ENCODE measurements at regions not wholly inside any gene's neighbourhood (a gene's known extent, or its start where the extent isn't known, plus 50 kb on each side); places are given as distances from the start of the nearest gene placed in this dataset.
"Not testable (repeated sequence)": the region's sequence is repeated elsewhere in the genome, so short reads cannot be mapped to it uniquely, and the experiment has no call there.

DNA sequence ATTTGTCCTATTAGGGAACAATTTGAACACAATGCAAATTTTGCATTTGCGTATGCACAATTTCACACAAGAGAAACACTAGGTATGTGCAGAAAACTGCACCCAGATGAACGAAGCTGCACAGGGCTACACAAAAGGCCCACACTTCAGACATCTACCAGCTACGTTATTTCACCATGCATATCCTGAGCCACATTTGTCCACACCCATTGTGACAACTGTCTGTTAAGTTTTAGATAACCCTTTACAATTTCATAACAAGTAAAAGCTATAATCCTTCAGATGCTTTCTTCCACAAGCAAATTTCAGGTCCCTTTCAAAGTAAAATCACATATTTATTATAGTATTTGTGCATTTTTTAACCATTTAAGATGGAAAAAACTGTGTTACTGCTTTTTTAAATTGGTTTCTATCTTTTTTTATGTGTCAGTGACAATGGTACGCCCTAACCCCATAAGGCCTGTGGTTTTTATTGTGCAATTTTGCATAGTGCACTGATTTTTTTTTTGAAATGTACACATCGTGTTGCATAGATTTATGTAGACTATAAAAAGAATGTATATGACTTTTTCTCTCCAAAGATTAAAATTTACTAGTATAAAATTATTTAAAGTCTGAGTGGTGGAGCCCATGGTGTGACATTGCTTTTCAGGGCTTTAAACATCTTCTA lies 87.8 kb upstream of the BTG1 start:
- no peak overlapping the region for H3K4me3 ChIP-seq
- no peak overlapping the region for H3K27ac ChIP-seq (ENCODE audit: low read depth)
- Mint-ChIP-seq H3K27ac (no peak overlapping the region), H3K36me3 (ENCODE audit: low read depth) (no peaks in the 10 kb centered on the region), H3K27me3 (ENCODE audit: insufficient read depth, low read depth, poor library complexity) (peaks cover 2% of the 10 kb centered on the region), H3K4me1 (no peaks in the 10 kb centered on the region), H3K9me3 (no peaks in the 10 kb centered on the region), H3K4me3 (no peak overlapping the region)
- no peak for TF ChIP-seq POLR2AphosphoS5 (IDR thresholded peaks at IDR 0.05; ENCODE audit: low read depth)
- TF ChIP-seq JUNB (IDR thresholded peaks at IDR 0.05; ENCODE audit: unreplicated experiment), result no peak
- TF ChIP-seq ZNF331 (CRISPR knock-in tag; IDR thresholded peaks at IDR 0.05; ENCODE audit: low read depth), result no peak
- TF ChIP-seq ETS1 (IDR thresholded peaks at IDR 0.05), result no peak
- no peak for TF ChIP-seq REST (IDR thresholded peaks at IDR 0.05; ENCODE audit: unreplicated experiment)
- TF ChIP-seq STAT1 (IDR thresholded peaks at IDR 0.05; ENCODE audit: unreplicated experiment), result no peak
- no peak for TF ChIP-seq EZH2 (IDR thresholded peaks at IDR 0.05; ENCODE audit: low read depth, unreplicated experiment)
- TF ChIP-seq, protein P1, sequence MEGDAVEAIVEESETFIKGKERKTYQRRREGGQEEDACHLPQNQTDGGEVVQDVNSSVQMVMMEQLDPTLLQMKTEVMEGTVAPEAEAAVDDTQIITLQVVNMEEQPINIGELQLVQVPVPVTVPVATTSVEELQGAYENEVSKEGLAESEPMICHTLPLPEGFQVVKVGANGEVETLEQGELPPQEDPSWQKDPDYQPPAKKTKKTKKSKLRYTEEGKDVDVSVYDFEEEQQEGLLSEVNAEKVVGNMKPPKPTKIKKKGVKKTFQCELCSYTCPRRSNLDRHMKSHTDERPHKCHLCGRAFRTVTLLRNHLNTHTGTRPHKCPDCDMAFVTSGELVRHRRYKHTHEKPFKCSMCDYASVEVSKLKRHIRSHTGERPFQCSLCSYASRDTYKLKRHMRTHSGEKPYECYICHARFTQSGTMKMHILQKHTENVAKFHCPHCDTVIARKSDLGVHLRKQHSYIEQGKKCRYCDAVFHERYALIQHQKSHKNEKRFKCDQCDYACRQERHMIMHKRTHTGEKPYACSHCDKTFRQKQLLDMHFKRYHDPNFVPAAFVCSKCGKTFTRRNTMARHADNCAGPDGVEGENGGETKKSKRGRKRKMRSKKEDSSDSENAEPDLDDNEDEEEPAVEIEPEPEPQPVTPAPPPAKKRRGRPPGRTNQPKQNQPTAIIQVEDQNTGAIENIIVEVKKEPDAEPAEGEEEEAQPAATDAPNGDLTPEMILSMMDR (conservative IDR thresholded peaks at IDR 0.05; ENCODE audit: low read depth in 2 of 2), result no peak
- TF ChIP-seq ZNF114 (CRISPR knock-in tag; IDR thresholded peaks at IDR 0.05), result no peak
- no peaks in the 10 kb centered on the region for H3K4me1 ChIP-seq (ENCODE audit: insufficient read depth)
- H3F3A ChIP-seq (replicated peaks; ENCODE audit: low read depth), result no peaks in the 10 kb centered on the region
- H3K79me2 ChIP-seq (replicated peaks; ENCODE audit: insufficient read depth), result no peaks in the 10 kb centered on the region
- H3K4me2 ChIP-seq, result no peak overlapping the region
- H3K27me3 ChIP-seq (ENCODE audit: insufficient read depth), result no peaks in the 10 kb centered on the region
- no peak overlapping the region for H2AFZ ChIP-seq
- H3K36me3 ChIP-seq (ENCODE audit: insufficient read depth), result no peaks in the 10 kb centered on the region
- ATAC-seq, result no peak
- no peaks in the 10 kb centered on the region for H4K20me1 ChIP-seq (replicated peaks; ENCODE audit: insufficient read depth)
- H3K9me2 ChIP-seq (ENCODE audit: insufficient read depth), result no peaks in the 10 kb centered on the region
- no peak for DNase-seq (ENCODE audit: low spot score)

DNA sequence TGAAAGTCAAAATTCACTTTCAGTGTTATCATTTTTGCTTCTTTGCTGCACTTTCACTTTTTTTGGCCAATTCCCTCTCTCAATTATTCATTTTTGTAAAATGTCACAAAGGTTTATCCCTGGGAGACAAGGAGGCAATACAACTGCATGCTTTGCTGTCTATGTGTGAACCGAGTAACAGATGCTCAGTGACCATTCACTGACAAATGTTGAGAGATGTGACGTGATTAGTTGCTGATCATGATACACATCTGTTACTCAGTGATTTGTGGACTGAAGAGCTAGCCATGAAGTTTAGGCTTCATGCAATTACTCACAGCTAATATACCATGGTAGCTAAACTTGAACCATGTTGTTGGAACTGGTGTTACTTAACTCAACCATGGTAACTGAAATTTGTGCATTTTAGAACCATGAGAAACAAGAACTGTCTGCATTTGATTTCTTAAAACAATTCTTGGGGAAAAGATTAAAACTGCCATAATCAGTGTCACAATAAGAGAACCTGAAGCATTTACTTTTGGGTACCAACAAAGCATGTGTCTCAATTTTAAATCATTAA lies 86.8 kb upstream of the BTG1 start:
- not testable (repeated sequence) for H3K36me3 Mint-ChIP-seq (ENCODE audit: low read depth); H3K4me1 ChIP-seq (ENCODE audit: insufficient read depth); H3K79me2 ChIP-seq (replicated peaks; ENCODE audit: insufficient read depth); H3K27me3 ChIP-seq (ENCODE audit: insufficient read depth); H3K27ac Mint-ChIP-seq; H2AFZ ChIP-seq; H3F3A ChIP-seq (replicated peaks; ENCODE audit: low read depth); ATAC-seq; H3K9me2 ChIP-seq (ENCODE audit: insufficient read depth); H3K9me3 Mint-ChIP-seq; H3K4me2 ChIP-seq; H3K27ac ChIP-seq (ENCODE audit: low read depth); H3K27me3 Mint-ChIP-seq (ENCODE audit: insufficient read depth, low read depth, poor library complexity); H3K4me1 Mint-ChIP-seq; DNase-seq (ENCODE audit: low spot score); H4K20me1 ChIP-seq (replicated peaks; ENCODE audit: insufficient read depth); H3K4me3 ChIP-seq; H3K36me3 ChIP-seq (ENCODE audit: insufficient read depth); H3K4me3 Mint-ChIP-seq

DNA sequence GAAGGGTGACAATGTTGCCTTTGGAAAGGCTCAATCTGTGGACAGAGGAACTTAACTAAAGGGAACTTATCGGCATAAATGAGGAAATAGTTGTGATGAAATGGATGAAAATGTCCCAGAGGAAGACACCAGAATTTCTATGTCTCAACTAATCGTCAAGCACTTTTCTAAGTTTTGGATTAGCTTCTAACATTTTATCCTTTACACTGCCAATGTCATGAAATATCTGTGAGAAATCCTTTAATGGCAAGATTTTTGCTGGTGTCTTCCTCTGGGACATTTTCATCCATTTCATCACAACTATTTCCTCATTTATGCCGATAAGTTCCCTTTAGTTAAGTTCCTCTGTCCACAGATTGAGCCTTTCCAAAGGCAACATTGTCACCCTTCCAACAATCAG lies 86.3 kb upstream of the BTG1 start:
- not testable (repeated sequence) for H3K27ac ChIP-seq (ENCODE audit: low read depth); H3K4me2 ChIP-seq; H3K79me2 ChIP-seq (replicated peaks; ENCODE audit: insufficient read depth); H3K27me3 Mint-ChIP-seq (ENCODE audit: insufficient read depth, low read depth, poor library complexity); H3F3A ChIP-seq (replicated peaks; ENCODE audit: low read depth); H3K9me2 ChIP-seq (ENCODE audit: insufficient read depth); H4K20me1 ChIP-seq (replicated peaks; ENCODE audit: insufficient read depth); H3K4me3 ChIP-seq; H3K27me3 ChIP-seq (ENCODE audit: insufficient read depth); ATAC-seq; H3K9me3 Mint-ChIP-seq; H3K36me3 ChIP-seq (ENCODE audit: insufficient read depth); H3K4me3 Mint-ChIP-seq; H3K4me1 Mint-ChIP-seq; H3K27ac Mint-ChIP-seq; H3K36me3 Mint-ChIP-seq (ENCODE audit: low read depth); H3K4me1 ChIP-seq (ENCODE audit: insufficient read depth); H2AFZ ChIP-seq; DNase-seq (ENCODE audit: low spot score)

GRCh38 chr12:92231532-92231931 lies 85.9 kb upstream of the BTG1 start:
- H3K4me2 ChIP-seq; H3K27me3 ChIP-seq (ENCODE audit: insufficient read depth); H3K4me1 ChIP-seq (ENCODE audit: insufficient read depth); H3K36me3 ChIP-seq (ENCODE audit: insufficient read depth); H3K79me2 ChIP-seq (replicated peaks; ENCODE audit: insufficient read depth); H3K27ac Mint-ChIP-seq; H3K9me2 ChIP-seq (ENCODE audit: insufficient read depth); H2AFZ ChIP-seq; H3K27ac ChIP-seq (ENCODE audit: low read depth); ATAC-seq; H3K36me3 Mint-ChIP-seq (ENCODE audit: low read depth); DNase-seq (ENCODE audit: low spot score); H3K4me1 Mint-ChIP-seq; H3F3A ChIP-seq (replicated peaks; ENCODE audit: low read depth); H3K9me3 Mint-ChIP-seq; H3K27me3 Mint-ChIP-seq (ENCODE audit: insufficient read depth, low read depth, poor library complexity); H3K4me3 Mint-ChIP-seq; H4K20me1 ChIP-seq (replicated peaks; ENCODE audit: insufficient read depth); H3K4me3 ChIP-seq: not testable (repeated sequence)

Data from GM23338 (cell line).